ENCODE measurements at regions not wholly inside any gene's neighbourhood (a gene's known extent, or its start where the extent isn't known, plus 50 kb on each side); places are given as distances from the start of the nearest gene placed in this dataset.
A peak's percentile ranks its signal among the peaks of the same experiment; 100 is the strongest.

GRCh38 chr15:99509686-99510461 lies 55.9 kb upstream of the MEF2A start:
- DNase-seq (ENCODE audit: low read depth): no peak
- H3K4me3 ChIP-seq (ENCODE audit: low read depth, low read length): no peak overlapping the region
- no peak for TF ChIP-seq CTCF (IDR thresholded peaks at IDR 0.05; ENCODE audit: insufficient read depth, low read length)

GRCh38 chr15:99511531-99511865 lies 54.3 kb upstream of the MEF2A start:
- peak; percentile 93 for DNase-seq (ENCODE audit: low read depth)
- no peak for TF ChIP-seq CTCF (IDR thresholded peaks at IDR 0.05; ENCODE audit: insufficient read depth, low read length)
- H3K4me3 ChIP-seq (ENCODE audit: low read depth, low read length): no peak overlapping the region

- TF ChIP-seq CTCF (IDR thresholded peaks at IDR 0.05; ENCODE audit: insufficient read depth, low read length): no peak
- no peak overlapping the region for H3K4me3 ChIP-seq (ENCODE audit: low read depth, low read length)
- no peak for DNase-seq (ENCODE audit: low read depth)
These were observed 53.7 kb upstream of the MEF2A start for GRCh38 chr15:99511866-99512661.

- no peak for TF ChIP-seq CTCF (IDR thresholded peaks at IDR 0.05; ENCODE audit: insufficient read depth, low read length)
- no peak for DNase-seq (ENCODE audit: low read depth)
- H3K4me3 ChIP-seq (ENCODE audit: low read depth, low read length): no peak overlapping the region
These were observed 51.5 kb upstream of the MEF2A start for GRCh38 chr15:99514306-99514705.

Measured in fibroblast of the aortic adventitia (primary cell).